HG03378 (cell line): ENCODE measurements at regions not wholly inside any gene's neighbourhood (a gene's known extent, or its start where the extent isn't known, plus 50 kb on each side); places are given as distances from the start of the nearest gene placed in this dataset.

Experiments
- ATAC-seq: cut with Tn5 transposase; IDR thresholded peaks from one replicate; pipeline ENCODE4 v1.9.1; 2021; ENCODE audit warnings: mild to moderate bottlenecking, moderate library complexity; ENCODE audit not compliant: unreplicated experiment

DNA sequence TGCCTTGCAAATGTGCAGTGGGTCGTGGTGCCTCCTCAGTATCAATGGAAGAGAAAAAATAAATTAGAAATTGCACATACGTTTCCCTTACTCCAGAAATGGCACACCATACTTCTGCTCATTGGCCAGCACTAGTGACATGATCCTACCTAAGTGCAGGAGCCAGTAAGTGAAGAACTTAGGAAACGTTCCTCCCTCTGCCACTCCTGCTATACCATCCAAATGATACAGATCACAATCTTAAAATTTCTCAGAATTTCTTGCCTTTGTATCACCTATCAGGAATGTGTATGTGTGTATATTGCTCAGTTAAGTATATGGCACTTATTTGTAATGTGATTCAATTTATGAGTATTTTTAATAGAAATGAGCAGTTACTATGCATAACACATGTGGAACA, 237.0 kb upstream of the UBE2E3 start:
- ATAC-seq: no peak

DNA sequence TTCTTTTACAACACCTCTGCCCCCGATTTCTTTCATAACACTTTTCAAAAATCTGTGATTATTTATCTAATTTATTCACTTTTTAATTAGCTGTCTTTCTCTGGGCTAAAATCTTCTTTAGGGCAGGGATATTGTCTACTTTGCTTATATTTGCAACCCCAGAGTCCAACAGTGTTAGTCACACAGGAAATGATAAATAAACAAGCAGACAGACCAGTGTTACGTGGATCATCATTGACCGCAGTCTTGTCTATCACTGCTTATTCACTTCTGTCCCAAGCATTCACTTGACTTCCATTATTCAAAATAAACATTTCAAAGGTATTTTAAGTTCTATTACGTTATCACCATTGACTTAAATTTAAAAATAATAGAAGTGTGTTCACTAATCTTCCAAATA, 237.6 kb upstream of the UBE2E3 start:
- no peak for ATAC-seq

DNA sequence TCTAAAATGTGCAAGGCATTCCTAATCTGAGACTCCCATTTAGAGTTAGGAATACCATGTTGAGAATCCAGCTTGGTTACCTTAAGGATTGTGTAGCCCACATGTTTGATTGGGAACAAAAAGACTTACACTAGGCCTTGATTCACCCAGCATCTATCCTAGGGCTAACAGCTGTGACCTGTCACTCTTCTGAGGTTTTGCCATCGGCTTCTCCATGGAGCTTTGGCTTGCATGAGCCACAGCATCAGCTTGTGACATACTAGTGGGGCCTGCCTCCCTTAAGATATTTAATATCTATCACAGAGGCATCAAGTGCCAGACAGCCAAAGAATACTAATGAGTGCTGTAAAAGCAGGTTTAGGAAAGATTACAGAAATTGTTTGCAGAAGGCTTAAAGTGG, 241.3 kb upstream of the UBE2E3 start:
- ATAC-seq: no peak

DNA sequence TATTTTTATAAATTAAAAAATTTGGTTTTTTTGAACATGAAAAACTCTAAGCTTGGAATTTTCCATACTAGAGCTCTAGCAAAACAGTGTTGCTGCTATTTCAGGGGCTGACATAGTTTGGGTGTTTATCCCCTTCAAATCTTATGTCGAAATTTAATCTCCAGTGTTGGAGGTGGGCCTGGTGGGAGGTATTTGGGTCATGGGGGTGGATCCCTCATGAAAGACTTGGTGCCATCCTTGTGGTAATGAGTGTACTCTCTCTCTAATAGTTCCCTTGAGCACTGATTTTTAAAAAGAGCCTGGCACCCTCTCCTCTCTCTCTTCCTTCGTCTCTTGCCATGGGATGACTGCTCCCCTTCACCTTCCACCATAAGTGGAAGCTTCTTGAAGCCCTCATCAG, 244.6 kb upstream of the UBE2E3 start:
- ATAC-seq: no peak

- ATAC-seq: no peak
Measured at GRCh38 chr2:180734382-180734781, 246.0 kb upstream of the UBE2E3 start.

DNA sequence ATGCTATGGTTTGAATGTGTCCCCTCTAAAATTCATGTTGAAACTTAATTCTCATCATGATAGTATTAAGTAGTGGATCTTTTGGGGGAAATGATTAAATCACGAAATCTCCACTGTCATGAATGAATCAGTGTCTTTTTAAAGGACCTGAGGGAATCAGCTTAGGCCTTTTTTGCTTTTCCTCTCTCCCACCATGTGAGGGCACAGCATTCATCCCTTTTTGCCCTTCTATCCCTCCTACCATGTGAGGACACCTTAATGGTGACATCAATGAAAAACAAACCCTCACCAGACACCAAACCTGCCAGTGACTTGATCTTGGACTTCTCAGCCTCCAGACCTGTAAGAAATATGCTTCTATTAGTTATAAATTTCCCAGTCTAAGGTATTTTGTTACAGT, 247.1 kb upstream of the UBE2E3 start:
- no peak for ATAC-seq

- ATAC-seq: no peak
Measured at GRCh38 chr2:180732337-180732736, 248.1 kb upstream of the UBE2E3 start.

GRCh38 chr2:180730976-180731375, 249.4 kb upstream of the UBE2E3 start:
- ATAC-seq: no peak

- no peak for ATAC-seq
Measured at GRCh38 chr2:180728928-180729559, 251.4 kb upstream of the UBE2E3 start.

DNA sequence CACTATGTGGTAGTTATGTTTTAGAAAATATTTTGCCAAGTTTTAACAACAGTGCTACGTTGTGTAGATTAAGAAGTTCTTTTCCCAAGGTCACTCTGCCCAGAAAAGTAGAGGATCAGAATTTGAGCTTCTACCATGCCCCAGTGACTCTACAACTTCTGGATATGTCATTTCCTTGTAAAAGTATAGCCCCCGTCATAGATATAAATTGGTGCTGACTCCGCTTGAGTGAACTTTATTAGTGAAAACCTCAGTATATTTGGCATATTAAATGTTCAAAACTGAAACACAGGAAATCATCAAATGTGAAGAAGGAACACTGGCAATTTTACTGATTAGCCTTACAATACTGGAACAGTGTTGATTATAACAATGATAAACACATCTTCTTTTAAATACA, 256.7 kb upstream of the UBE2E3 start:
- ATAC-seq: no peak

DNA sequence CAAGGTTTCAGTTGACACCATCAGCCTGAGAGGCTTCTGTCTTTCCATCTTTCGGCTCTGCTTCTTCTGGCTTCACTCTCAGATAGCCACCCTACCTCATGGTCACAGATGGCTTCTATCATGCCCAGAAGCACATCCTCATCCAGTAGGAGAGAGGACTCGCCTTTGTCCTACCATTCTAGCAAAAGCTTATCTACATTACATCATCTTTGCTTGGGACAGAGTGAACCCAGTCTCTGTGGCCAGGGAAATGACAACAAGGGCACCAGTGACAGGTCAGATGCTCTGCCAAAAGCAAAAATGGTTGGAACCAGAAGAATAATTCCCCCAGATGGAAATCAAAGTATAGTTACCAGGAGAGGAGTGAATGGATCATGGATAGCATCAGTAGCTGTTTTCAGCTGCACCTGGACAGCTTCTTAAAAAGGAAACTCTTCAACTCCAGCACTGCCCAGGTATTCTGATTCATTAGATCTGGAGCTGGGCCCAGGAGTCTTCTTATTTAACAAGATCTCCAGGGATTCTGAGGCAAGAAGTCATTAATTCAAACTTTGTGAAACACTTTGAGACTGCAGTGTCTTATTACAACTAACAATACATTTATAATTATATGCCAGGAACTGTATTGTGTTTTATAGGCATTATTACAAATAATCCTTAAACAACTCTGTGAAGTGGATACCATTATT, 257.7 kb upstream of the UBE2E3 start:
- no peak for ATAC-seq

- no peak for ATAC-seq
Measured at GRCh38 chr2:180720829-180721228, 259.6 kb upstream of the UBE2E3 start.

DNA sequence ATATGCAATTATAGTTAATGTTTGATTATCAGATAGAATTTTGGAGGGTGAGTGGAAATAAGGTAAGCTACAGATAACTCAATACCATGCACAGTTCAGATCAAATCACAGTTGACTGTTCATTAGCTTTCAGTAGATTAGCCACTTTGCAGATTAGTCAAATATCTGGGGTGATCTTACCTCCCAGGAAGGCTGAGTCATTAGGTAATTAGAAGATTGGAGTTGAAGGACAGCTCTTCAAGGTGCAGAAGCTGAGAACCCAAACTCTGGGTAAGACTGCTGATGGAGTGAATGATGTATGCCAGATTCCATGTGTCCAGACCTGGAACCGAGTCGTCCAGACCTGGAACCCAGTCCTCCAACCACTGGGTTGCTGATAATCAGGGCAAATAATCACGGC, 262.8 kb upstream of the UBE2E3 start:
- no peak for ATAC-seq

- ATAC-seq: no peak
Measured at GRCh38 chr2:180716186-180717180, 263.9 kb upstream of the UBE2E3 start.

- no peak for ATAC-seq
Measured at GRCh38 chr2:180715044-180715443, 265.4 kb upstream of the UBE2E3 start.

DNA sequence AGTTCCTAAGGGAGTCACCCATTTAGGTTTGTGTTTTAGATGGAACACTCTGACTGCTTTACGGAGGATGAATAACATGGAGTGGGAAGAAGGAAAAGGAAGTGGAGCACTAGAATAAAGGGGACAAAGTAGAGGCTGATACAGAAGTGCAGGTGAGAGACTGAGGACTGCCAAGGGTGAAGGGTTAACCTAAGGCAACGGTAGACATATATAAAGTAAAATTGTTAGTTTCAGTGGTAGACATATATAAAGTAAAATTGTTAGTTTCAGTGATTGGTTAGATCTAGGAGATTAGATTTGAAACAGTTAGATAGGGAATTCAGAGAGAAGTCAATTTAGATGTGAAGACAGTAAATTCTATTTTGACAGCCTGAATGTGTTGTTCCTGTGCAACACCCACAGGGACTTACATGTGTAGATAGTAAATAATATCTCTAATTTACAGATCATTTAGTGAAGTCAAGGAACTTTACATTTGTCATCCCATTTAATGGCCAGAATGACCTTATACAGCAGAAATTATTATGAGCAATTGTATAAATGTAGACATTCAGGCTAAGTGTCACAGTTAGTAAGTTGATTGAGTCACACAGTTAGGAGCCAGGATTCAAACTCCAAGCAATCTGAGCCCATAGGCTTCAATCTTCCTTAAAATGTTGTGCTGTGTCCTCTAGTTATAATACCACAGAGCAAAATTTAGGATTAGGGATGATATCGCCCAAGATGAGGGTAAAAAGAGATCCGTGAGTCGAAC, 270.8 kb upstream of the UBE2E3 start:
- ATAC-seq: no peak

DNA sequence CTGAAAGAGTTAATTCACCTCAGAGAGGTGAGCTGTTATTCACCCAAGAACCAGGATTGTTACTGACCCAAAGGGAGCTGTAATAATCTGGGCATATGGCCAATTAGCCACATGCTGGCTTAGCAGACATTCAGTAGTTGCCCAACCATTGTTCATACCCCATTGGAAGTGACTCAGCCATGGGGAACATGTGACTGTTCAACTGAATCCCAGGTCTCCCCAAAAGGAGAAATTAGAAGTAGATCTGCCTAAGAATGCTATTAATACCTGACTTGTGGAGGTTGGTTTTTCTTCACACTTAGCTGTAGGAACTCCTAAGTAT, 272.6 kb upstream of the UBE2E3 start:
- ATAC-seq: no peak

GRCh38 chr2:180707175-180707883, 273.1 kb upstream of the UBE2E3 start:
- ATAC-seq: no peak

DNA sequence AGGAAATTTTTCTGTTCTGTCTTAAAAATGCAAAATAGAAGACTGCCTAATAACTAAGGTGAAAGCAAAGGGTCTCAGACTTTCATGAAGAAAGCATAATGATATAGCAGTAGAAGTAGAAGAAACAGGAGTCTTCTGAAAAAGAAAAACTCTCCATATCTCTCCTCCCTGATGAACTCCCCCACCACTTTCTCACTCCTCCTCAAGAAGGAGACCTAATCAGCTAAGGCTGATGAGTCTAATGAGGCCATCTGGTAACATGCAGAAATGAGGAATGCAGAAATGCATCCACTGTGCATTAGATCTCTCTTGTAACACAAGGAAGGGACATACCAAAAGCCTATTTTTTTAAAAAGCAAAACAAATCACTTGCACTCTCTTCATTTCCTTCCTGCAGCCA, 273.7 kb upstream of the UBE2E3 start:
- ATAC-seq: no peak

- ATAC-seq: no peak
Measured at GRCh38 chr2:180705551-180705950, 274.9 kb upstream of the UBE2E3 start.

DNA sequence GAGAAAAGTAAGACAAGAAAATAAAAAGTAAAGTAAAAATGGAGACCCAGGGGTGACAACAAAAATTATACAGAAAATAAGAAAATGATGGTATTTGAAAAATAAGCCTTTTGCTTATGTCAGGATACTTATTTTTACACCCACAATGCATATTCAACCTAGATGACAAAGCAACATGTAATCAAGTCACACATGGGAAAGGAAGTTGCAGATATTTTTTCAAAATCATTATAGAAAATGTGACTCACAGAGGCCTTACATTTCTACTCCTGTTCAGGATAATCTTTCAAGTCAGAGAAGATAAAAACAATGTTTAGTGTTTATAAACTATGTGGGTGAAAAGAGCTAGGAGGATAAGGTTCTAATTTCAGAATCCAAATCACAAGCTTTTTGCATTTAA, 275.3 kb upstream of the UBE2E3 start:
- no peak for ATAC-seq
